ENCODE measurements at regions not wholly inside any gene's neighbourhood (a gene's known extent, or its start where the extent isn't known, plus 50 kb on each side); places are given as distances from the start of the nearest gene placed in this dataset.

DNA sequence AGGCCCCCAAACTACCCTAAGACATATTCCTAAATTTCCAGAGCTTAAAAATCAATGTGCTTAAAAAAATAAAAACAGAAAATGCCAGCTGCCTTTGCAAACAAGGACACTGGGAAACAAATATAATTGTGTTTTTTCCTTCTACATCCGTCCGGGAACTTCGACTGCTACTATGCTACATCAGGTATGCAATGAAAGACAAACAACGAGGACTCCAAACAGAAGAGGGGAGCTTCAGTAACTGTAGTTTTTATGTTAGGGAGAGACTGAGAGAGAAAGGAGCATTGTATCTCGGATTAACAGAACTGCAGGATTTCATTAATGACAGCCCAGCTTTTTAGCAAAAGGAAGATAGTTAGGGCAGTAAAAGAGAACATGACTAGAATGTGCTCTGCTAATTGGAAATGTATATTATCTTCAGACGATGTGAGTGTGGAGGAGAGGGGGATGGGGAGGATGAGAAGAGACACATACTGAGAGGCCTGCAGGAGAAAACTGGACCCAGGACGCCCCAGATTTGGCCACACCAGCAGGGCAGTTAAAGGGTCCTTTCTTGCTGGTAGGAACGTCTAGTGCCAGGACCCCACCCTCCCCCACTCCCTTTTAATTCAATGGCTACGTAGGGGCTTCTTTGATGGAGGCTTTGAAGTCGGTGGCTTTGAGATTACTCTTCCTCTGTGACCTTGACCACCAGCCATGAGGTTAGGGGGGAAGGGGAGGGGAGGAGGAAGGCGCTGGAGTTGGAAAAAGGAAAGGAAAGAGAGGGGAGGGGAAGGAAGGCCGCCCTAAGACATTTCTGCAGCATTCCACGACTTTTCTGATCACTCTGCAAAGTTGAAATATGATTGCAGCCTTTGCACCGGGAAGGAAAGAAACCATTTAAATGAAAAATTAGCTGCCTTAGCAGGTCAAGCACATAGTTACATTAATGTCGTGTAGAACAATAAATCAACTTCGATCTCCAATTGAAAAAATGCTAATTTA, 187.1 kb downstream of the BLID start (continued):
- peak; percentile 24; the same call in 1 of the 2 replicates for TF ChIP-seq ZFP91 (CRISPR knock-in tag; IDR thresholded peaks at IDR 0.05; ENCODE audit: borderline replicate concordance)
- TF ChIP-seq MAX (IDR thresholded peaks at IDR 0.05): no peak
- TF ChIP-seq PRMT3 (CRISPR knock-in tag; IDR thresholded peaks at IDR 0.05; ENCODE audit: borderline replicate concordance, low read depth): no peak
- TF ChIP-seq, protein P1, sequence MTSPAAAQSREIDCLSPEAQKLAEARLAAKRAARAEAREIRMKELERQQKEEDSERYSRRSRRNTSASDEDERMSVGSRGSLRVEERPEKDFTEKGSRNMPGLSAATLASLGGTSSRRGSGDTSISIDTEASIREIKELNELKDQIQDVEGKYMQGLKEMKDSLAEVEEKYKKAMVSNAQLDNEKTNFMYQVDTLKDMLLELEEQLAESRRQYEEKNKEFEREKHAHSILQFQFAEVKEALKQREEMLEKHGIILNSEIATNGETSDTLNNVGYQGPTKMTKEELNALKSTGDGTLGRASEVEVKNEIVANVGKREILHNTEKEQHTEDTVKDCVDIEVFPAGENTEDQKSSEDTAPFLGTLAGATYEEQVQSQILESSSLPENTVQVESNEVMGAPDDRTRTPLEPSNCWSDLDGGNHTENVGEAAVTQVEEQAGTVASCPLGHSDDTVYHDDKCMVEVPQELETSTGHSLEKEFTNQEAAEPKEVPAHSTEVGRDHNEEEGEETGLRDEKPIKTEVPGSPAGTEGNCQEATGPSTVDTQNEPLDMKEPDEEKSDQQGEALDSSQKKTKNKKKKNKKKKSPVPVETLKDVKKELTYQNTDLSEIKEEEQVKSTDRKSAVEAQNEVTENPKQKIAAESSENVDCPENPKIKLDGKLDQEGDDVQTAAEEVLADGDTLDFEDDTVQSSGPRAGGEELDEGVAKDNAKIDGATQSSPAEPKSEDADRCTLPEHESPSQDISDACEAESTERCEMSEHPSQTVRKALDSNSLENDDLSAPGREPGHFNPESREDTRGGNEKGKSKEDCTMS (CRISPR knock-in tag; conservative IDR thresholded peaks at IDR 0.05): no peak
- TF ChIP-seq ZNF609 (CRISPR knock-in tag; IDR thresholded peaks at IDR 0.05; ENCODE audit: borderline replicate concordance): 0 out of 2 replicates have a peak, but pooled peaks have one; percentile 30
- no peak for TF ChIP-seq ZNF737 (CRISPR knock-in tag; IDR thresholded peaks at IDR 0.05; ENCODE audit: borderline replicate concordance)
- no peak for TF ChIP-seq JARID2 (CRISPR knock-in tag; IDR thresholded peaks at IDR 0.05; ENCODE audit: insufficient replicate concordance)
- TF ChIP-seq NFKB2 (CRISPR knock-in tag; IDR thresholded peaks at IDR 0.05; ENCODE audit: borderline replicate concordance): no peak
- TF ChIP-seq SRY (CRISPR knock-in tag; IDR thresholded peaks at IDR 0.05): no peak
- no peak for TF ChIP-seq TAF15 (IDR thresholded peaks at IDR 0.05; ENCODE audit: low read depth, low read length, poor library complexity, severe bottlenecking)
- TF ChIP-seq HMG20A (CRISPR knock-in tag; IDR thresholded peaks at IDR 0.05; ENCODE audit: borderline replicate concordance): peak; percentile 78
- TF ChIP-seq SMC3 (IDR thresholded peaks at IDR 0.05; ENCODE audit: low read length): no peak
- TF ChIP-seq SMARCE1 (IDR thresholded peaks at IDR 0.05; ENCODE audit: borderline replicate concordance): no peak
- TF ChIP-seq, protein P2, sequence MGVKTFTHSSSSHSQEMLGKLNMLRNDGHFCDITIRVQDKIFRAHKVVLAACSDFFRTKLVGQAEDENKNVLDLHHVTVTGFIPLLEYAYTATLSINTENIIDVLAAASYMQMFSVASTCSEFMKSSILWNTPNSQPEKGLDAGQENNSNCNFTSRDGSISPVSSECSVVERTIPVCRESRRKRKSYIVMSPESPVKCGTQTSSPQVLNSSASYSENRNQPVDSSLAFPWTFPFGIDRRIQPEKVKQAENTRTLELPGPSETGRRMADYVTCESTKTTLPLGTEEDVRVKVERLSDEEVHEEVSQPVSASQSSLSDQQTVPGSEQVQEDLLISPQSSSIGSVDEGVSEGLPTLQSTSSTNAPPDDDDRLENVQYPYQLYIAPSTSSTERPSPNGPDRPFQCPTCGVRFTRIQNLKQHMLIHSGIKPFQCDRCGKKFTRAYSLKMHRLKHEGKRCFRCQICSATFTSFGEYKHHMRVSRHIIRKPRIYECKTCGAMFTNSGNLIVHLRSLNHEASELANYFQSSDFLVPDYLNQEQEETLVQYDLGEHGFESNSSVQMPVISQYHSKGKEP (CRISPR knock-in tag; IDR thresholded peaks at IDR 0.05): 0 out of 2 replicates have a peak, but pooled peaks have one; percentile 9

Data from HepG2 (cell line).